HG02943 (cell line): ENCODE measurements at regions not wholly inside any gene's neighbourhood (a gene's known extent, or its start where the extent isn't known, plus 50 kb on each side); places are given as distances from the start of the nearest gene placed in this dataset.
"Not testable (repeated sequence)": the region's sequence is repeated elsewhere in the genome, so short reads cannot be mapped to it uniquely, and the experiment has no call there.

Experiments used
- ATAC-seq: cut with Tn5 transposase; IDR thresholded peaks from one replicate; pipeline ENCODE4 v1.9.1; 2021; ENCODE audit warnings: mild to moderate bottlenecking, low read depth, moderate library complexity; ENCODE audit not compliant: unreplicated experiment

DNA sequence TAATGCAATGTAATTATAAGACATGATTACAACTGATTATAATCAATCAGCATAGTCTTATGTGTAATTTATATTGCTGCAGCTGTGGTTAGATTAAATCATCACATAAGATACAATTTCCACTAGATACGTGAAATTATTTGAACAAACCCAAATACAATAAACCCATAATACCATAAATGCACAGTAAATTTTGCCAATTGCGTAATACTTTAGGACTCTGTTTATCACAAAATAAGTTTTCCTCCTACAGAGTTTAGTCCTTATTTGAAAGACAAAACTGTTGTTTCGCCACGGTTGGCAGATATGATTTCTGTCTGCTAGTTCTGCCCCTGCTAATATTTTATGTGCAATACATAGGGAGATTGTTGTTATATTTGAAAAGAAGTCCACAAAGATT, 895.9 kb upstream of the ADGRL4 start:
- ATAC-seq, result no peak

DNA sequence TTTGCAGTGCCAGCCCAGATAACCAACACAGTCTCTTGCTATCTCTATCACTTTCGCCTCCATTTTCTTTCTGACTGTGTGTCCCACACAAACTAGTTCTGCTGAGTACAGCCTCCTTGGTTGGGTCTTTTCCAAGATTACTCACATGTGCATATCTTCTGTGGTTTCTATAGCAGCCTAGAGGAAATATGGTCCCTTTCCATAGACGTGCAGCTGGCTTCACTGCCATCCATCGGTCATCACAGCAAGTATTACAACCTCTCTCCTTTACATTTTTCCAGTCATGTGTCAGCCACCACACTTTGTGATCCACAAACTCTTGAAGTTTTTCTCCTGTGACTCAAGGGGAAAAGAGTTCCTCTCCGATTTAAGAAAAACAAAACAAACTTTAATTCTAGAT, 893.4 kb upstream of the ADGRL4 start:
- no peak for ATAC-seq

DNA sequence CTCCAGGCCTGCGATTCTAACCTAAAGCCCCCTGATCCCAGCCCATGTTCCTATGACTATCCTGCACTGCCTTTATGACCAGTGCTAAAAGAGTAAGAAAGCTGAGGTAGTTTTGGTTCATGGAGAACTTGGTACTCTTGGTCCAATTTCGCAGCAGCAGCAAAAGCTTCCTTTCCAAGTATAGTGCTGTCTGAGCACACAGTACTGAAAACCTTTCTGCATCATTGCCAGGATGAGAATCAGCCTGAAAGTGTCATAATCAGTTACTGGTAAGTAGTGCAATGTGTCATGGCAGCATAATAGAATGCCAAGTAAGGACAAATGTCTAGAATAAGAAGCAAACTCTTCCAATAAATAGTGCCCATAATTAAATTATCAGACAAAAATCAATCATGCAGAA, 889.6 kb upstream of the ADGRL4 start:
- ATAC-seq, result no peak

DNA sequence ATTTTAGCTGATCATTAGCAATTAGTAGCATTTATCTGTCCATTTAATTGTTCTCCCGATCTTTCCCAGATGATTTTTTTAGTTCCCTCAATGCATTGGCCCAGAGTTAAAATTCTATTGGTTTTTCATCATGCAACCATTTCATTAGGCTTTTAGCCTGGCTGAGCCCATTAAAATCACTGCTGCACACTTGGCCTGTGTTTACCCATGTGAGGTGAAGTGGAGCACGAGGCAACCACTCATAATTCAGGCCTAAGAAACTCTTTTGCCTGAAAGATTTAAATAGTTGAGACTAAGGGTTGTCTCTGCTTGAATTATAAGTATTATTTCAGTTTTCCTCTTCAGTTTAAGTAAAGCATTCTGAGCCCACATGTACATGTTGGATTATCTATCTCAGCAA, 889.0 kb upstream of the ADGRL4 start:
- no peak for ATAC-seq

DNA sequence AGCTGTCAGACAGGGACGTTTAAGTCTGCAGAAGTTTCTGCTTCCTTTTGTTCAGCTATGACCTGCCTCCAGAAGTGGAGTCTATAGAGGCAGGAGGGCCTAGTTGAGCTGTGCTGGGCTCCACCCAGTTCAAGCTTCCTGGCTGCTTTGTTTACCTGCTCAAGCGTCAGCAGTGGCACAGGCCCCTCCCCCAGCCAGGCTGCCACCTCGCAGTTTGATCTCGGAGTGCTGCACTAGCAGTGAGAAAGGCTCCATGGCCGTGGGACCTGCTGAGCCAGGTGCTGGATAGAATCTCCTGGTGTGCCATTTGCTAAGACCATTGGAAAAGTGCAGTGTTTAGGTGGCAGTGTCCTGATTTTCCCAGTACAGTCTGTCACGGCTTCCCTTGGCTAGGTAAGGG, 887.6 kb upstream of the ADGRL4 start:
- ATAC-seq, result not testable (repeated sequence)

DNA sequence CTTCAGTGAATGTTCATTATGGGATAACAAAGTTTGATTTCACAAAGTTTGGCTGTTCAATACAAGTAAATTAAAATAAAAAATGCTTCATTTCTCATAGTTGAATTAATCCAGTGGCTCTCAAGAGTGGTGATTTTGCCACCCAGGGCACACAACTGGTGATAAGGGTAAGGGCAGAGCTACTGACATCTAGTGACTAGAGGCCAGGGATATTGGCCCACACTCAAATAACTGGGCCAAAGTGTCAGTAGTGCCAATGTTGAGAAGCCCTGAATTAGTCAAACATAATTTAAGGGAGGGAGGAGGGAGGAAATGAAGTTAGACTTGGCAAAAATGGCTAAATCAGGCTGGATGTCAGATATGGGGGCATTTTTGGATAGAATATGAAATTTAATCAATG, 880.5 kb upstream of the ADGRL4 start:
- no peak for ATAC-seq

DNA sequence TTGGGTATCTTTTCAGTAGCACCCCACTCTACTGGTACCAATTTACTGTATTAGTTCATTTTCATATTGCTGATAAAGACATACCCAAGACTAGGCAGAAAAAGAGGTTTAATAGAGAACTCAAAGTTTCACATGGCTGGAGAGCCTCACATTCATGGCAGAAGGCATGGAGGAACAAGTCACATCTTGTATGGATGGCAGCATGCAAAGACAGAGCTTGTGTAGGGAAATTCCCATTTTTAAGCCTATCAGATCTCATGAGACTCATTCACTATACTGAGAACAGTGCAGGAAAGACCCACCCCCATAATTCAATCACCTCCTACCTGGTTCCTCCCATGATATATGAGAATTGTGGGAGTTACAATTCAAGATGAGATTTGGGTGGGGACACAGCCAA, 878.6 kb upstream of the ADGRL4 start:
- ATAC-seq, result no peak

DNA sequence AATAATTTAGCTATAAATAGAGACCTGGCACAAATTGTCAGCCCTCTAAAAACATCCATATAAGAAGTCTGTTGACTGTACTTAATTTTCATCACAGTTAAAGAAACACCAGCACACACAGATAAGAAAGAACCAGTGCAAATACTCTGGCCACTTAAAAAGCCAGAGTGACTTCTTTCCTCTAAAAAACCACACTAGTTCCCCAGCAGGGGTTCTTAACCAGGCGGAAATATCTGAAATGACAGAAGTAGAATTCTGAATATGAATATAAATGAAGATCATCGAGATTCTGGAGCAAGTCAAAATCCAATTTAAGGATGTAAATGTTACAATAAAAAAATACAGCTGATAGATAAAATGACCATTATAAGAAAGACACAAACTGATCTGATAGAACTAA, 870.6 kb upstream of the ADGRL4 start:
- ATAC-seq, result no peak

DNA sequence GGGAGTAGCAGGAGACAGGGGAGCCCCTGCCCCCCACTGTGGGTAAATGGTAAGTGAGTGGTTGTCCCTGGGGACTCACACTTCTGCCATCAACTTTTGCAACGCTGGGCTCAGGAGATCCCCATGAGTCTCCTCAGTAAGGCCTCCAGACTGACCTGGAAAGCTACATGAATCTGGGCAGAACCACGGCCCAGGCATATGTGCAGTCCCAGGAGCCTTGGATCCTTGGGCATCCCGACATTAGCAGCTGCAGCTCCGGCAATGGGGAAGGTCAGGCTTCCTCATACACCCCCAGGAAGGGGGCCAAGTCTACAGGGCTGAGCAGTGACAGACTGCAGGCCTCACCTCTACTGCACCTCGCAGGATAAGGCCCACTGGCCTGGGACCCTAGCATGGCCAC, 868.7 kb upstream of the ADGRL4 start:
- ATAC-seq, result no peak

DNA sequence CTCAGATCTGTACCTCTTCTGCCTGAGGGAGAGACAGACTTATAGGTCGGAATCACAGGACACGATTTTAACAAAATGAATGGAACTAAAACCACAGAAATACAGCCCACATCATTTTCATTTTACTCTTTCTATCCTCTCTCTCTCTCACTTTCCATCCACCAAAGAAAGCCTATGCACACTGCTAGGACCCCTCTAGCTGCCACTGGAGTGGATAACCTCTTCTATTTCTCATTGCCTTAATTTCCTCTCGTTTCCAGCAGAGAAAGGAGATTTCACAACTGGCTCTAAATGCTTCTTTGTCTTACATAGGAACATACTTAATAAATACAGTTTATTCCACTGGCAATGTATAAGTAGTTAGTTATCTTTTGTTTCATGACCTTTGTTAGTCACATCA, 867.8 kb upstream of the ADGRL4 start:
- no peak for ATAC-seq

DNA sequence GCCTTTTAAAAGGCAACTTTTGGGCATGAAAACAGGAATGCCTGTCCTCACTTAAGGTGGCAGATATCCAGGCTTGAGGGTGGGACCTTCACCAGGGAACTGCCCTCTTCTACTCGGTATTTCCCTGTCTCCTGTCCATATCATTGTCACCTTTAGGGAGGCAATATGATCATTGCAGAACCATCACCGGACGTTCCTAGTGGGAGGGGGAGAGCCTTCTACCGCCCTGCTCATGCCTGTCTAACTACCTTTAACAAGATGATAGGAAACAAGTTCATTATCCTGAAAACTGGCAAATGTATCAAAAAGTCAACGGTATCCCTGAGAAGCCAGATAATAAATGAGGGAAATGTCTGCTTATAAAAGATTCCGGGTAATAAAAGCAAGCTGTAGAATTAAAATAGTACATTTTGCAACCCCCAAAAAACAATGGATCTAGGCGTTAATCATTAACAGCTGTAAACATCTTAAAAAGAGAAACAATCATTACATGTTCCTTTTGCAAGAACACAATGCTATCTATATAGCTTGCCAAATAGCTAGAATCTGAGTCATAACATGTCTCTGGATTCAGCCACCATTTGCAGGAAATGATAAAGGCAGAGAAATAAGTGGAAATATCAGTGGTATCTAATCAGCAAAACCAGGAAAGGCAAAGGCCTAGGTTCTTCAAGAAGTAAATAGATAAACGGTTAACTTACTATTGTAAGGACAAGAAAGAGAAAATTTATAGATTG, 852.9 kb upstream of the ADGRL4 start:
- ATAC-seq, result no peak

DNA sequence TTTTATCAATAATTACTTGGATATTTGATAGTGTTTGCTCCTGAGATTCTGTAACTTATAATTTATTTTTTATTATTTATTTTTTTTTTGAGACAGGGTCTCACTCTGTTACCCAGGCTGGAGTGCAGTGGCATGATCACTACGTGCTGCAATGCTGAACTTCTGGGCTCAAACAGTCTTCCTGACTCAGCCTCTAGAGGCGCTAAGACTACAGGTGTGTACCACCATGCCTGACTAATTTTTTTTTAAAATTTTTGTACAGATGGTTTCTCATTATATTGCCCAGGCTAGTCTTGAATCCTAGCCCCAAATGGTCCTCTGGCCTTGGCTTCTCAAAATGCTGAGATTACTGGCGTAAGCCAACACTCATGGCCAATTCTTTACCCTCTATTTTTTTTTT, 845.5 kb upstream of the ADGRL4 start:
- no peak for ATAC-seq

DNA sequence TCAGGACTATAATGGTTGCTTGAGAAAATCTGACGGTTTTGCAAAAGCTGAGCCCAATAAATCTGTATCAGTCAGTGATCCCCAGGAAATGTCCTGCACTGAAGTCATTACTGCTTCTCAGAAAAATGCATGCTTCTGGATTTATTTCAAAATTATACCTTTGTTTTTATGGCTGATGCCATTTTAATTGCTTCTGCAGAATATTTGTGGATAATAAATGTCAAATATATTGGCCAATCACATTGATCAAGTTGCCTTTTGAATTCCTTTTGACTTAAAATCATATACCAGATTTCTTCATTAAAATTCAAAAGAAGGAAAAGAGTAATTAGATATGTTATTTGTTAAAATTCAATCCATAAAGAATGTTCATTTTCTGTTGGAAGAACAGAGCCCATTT, 842.9 kb upstream of the ADGRL4 start:
- ATAC-seq, result no peak

DNA sequence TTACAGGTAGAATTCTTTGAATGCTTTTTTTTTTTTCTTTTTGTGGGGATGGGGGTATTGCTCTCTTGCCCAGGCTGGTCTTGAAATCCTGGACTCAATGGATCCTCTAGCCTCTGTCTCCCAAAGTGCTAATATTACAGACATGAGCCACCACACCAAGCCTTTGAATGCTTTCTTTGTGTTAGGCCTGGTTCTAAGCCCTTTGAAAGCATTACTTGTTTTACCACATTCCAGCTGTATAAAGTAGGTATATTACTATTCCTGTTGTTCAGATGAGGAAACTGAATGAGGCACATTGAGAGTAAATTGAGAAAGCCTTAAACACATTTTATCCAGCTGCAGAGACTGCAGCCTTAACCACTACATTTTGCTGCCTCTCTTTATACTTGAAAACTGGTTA, 841.8 kb upstream of the ADGRL4 start:
- ATAC-seq, result no peak

DNA sequence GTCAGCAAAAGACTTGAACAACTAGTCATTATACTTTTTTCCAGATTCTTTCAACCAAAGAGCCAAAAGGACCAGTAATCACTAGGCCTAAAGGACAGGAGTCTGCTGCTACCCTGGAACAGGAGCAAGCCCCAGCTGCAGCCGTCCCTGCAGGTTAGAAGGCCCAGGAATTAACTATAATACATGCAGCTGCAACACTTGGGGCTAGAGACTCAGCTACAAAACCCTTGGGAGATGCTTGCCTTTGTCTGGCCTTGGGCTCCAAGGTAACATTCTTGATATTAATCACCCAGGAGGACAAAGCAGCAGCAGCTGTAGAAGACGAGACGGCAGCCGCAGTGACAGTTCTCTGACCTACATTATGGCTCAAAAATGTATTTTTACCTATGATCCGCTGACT, 841.2 kb upstream of the ADGRL4 start:
- no peak for ATAC-seq

DNA sequence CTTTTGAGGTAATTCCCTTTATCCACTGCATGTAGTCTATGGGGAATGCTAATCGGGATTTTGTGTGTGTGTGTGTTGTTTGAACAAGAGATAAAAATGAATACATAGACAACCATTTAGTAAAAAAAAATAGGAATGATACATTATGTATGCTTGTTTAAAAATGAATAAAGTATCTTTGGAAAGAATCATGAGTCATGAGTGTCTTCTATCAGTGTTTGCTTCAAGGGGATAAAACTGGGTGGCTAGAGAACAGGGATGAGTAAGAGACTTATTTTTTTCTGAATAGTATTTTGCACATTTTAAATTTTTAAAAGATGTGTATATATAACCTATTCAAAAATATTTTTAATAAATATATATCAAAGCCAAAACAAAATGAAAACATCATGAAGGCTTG, 839.4 kb upstream of the ADGRL4 start:
- no peak for ATAC-seq

DNA sequence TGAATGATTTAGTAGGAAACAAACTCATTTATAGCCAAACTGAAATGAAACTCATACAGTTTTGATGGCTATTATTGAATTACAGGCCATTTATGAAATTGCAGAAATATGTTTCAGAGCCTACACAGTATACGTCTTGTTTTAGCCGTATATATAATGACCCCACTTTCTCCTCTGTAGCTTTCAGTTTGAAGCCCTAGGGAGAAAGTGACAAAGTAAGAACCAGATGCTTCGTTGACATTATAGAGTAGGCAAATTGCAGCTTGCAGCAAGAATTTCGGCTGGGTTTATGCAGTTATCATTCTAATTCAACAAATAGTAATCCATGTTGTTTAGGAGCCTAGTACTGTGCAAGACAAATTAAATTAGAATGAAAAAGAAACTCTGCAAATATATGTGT, 836.3 kb upstream of the ADGRL4 start:
- no peak for ATAC-seq

DNA sequence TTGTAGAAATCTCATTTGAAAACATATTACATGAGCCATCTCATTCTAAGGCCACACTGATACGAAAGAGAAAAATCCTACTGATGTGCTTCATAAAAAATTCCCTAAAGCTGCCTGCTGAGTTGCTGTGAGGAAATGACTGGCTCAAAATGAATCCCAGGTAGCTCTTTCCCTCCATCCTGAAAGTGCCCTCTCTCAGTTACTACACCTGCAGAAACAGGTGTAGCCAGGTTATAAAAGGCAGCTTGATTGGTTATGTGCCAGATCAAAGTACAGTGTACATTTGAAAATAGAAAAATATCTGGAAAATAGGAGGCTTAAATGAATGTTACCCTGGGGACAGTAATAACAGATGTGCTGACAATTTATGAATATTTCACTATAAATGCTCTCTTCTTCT, 833.4 kb upstream of the ADGRL4 start:
- ATAC-seq, result no peak

DNA sequence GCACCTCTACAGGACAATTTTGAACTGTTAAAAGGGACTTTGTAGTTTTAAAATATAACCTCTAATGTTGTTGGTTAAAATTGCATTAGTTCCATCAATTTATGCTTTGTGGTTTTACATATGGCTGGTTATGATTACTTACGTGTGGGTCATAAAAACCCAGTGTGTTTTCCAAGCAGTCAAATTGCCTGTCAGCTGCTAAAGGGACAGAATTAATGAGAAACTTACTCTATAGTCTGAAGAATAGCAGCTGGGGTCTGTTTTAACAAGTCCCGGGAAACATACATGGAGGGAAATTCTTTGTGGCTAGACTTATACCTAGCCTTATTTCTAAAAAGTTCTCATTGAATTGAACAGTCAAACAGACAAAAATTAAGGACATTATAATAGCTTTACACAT, 820.9 kb upstream of the ADGRL4 start:
- no peak for ATAC-seq

DNA sequence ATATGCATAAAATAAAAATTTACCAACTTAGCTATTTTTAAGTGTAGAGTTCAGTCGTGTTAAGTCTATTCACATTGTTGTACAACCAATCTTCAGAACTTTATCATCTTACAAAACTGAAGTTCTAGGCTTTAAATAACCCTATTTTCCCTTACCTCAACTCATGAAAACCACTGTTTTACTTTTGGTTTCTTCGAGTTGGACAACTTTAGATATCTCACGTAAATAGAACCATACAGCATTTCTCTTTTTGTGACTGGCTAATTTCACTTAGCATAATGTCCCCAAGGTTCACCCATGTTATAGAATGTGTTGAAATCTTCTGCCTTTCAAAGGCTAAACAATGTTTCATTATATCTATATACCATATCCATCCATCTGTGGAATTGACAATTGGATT, 819.0 kb upstream of the ADGRL4 start:
- no peak for ATAC-seq

DNA sequence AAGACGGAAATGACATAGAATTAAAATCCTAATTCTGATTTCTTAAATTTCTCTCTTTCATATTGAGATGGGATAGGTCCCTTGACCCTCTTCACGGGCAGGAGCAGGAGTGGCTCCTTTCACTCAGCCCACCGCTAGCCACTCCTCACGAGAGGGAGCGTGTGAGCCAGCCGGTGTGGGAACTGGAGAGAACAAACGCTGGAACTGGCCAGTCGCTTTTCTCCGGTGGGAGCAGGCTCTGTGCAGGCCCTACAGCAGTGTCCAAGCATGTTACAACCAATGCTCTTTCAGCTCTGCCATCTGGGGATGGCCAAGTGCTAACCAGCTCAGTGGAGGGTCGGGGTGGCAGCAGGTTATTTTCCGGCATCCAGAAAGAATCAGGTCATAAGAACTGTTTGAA, 815.5 kb upstream of the ADGRL4 start:
- ATAC-seq, result no peak

DNA sequence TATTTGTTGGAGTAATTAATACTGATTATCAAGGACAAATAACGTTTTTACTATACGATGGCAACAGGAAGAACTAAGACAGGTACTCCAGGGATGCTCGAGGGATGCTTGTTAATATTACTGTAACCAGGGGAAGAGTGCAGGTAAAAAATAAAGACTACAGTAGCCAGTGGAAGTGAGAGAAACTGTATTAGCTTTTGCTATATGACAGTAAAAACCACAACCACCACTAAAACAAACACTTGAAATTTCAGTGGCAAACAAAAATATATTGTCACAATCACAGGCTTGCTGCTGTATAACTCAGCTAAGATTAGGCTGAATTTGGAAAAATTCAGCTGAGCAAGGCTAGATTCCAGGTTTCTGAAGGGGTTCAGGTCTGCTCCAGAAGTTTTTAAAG, 812.6 kb upstream of the ADGRL4 start:
- no peak for ATAC-seq

DNA sequence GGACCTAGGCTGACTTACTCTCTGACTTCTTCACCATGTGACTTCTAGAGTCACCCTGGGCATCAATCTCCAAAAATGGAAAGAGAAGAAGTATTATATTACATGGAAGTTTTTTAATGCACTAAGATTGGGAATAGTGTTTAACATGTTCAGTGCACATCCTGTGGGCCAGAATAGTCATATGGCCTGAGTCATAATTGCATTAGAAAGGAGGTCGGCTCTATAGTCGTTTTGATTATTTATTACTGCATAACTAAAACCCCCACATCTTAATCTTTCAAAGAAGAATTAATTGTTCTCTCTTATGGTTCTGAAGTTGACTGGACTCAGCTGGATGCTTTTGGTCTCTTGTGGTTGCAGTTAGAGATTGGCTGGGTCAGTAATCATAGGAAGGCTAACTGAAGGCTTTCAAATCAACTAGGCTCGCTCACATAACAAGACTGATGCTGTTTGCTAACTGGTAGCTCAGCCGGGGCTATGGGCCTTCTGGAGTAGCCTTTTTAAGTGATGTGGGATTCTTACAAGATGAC, 810.6 kb upstream of the ADGRL4 start:
- no peak for ATAC-seq
